ENCODE measurements at regions not wholly inside any gene's neighbourhood (a gene's known extent, or its start where the extent isn't known, plus 50 kb on each side); places are given as distances from the start of the nearest gene placed in this dataset.

GRCh38 chr3:166303681-166304080, 466.5 kb upstream of the BCHE start:
- TF ChIP-seq ELK1 (IDR thresholded peaks at IDR 0.05; ENCODE audit: borderline replicate concordance, low read depth, low read length) (no peak), RFX5 (IDR thresholded peaks at IDR 0.05; ENCODE audit: low read depth, low read length) (no peak), FOS (IDR thresholded peaks at IDR 0.05; ENCODE audit: low read depth, low read length) (no peak), CHD1 (IDR thresholded peaks at IDR 0.05; ENCODE audit: low read depth, low read length) (no peak), POLR2A (IDR thresholded peaks at IDR 0.05; ENCODE audit: low read depth, low read length) (no peak), MAFK (IDR thresholded peaks at IDR 0.05; ENCODE audit: low read depth, low read length) (no peak), CTCF (conservative IDR thresholded peaks at IDR 0.05; ENCODE audit: low read depth, low read length) (no peak), USF2 (IDR thresholded peaks at IDR 0.05; ENCODE audit: low read depth, low read length) (no peak), NFE2L2 (IDR thresholded peaks at IDR 0.05; ENCODE audit: low read depth, low read length) (no peak), BHLHE40 (IDR thresholded peaks at IDR 0.05; ENCODE audit: low read depth, low read length) (no peak), SMC3 (IDR thresholded peaks at IDR 0.05; ENCODE audit: low read depth, low read length) (no peak), CEBPB (IDR thresholded peaks at IDR 0.05; ENCODE audit: low read depth, low read length) (no peak)

All from IMR-90 (cell line).